H1 (cell line): ENCODE measurements at regions not wholly inside any gene's neighbourhood (a gene's known extent, or its start where the extent isn't known, plus 50 kb on each side); places are given as distances from the start of the nearest gene placed in this dataset.

Source experiments
- CTCF ChIA-PET: fragments of 300-600 bp; sonication (Branson Sonifier 250); formaldehyde crosslinking; loops from one replicate; lab custom pipeline; 2021; ENCODE audit not compliant: partially characterized antibody; lab: Charles Lee
- POLR2A ChIA-PET: fragments of 300-600 bp; sonication (Branson Sonifier 250); formaldehyde crosslinking; loops from one replicate; lab custom pipeline; 2021; ENCODE audit warnings: inconsistent platforms; ENCODE audit not compliant: partially characterized antibody; lab: Charles Lee
- DNase-seq, 2 experiments: peaks; one replicate each; pipeline versions ENCODE4 v3.0.0 to v3.0.0-alpha.2; 2010 to 2022; ENCODE audit warnings: low spot score in 2 of 2, low read depth in 1 of 2, mixed read lengths in 1 of 2
- FAIRE-seq: peaks from 2 replicates; lab custom pipeline; 2011; peaks lifted over from hg19 to GRCh38; lab: Jason Lieb, UNC
- H2AFZ ChIP-seq: 2 replicates; pipeline ENCODE4 v1.8.1; 2012; ENCODE audit warnings: low read length, inconsistent platforms
- H2AK5ac ChIP-seq: 2 replicates; pipeline ENCODE4 v1.6.1; 2013; ENCODE audit warnings: low read depth, low read length
- H2BK120ac ChIP-seq: replicated peaks from 2 replicates; pipeline ENCODE3; 2013; ENCODE audit warnings: low read depth, low read length, inconsistent platforms
- H2BK12ac ChIP-seq: 2 replicates; pipeline ENCODE4 v1.6.1; 2013; ENCODE audit warnings: low read depth, low read length
- H2BK15ac ChIP-seq: 2 replicates; pipeline ENCODE4 v1.6.1; 2013; ENCODE audit warnings: low read length
- H2BK20ac ChIP-seq: 2 replicates; pipeline ENCODE4 v1.6.1; 2013; ENCODE audit warnings: low read length
- H2BK5ac ChIP-seq: 2 replicates; pipeline ENCODE4 v1.6.1; 2013; ENCODE audit warnings: low read depth, low read length
- H3K14ac ChIP-seq: 2 replicates; pipeline ENCODE4 v1.6.1; 2013; ENCODE audit warnings: inconsistent platforms; ENCODE audit not compliant: insufficient read length
- H3K18ac ChIP-seq: 2 replicates; pipeline ENCODE4 v1.6.1; 2013; ENCODE audit warnings: low read length; ENCODE audit errors: extremely low read depth
- H3K23ac ChIP-seq: 2 replicates; pipeline ENCODE4 v1.6.1; 2013; ENCODE audit warnings: inconsistent platforms; ENCODE audit not compliant: insufficient read length
- H3K23me2 ChIP-seq: 2 replicates; pipeline ENCODE4 v1.6.1; 2013; ENCODE audit warnings: low read depth, low read length
- H3K27ac ChIP-seq: 2 replicates; pipeline ENCODE4 v1.6.1; 2011; ENCODE audit warnings: low read depth, low read length, inconsistent platforms
- H3K27me3 ChIP-seq, 4 experiments: replicated peaks in 1 of 4; 1 replicate in 1 of 4; 2 replicates in 3 of 4; pipeline versions ENCODE4 v1.6.1 to v1.8.1; 2011 to 2013; ENCODE audit warnings: low read length in 3 of 4, mild to moderate bottlenecking in 3 of 4, inconsistent platforms in 2 of 4, mixed read lengths in 2 of 4, moderate library complexity in 1 of 4; ENCODE audit not compliant: control insufficient read depth in 3 of 4, insufficient read depth in 3 of 4; ENCODE audit errors: extremely low read depth in 1 of 4
- H3K36me3 ChIP-seq, 4 experiments: 2 replicates each; pipeline versions ENCODE4 v1.6.1 to v1.8.1; 2011 to 2013; ENCODE audit warnings: mild to moderate bottlenecking in 4 of 4, low read length in 3 of 4, moderate library complexity in 2 of 4, control low read depth in 1 of 4, inconsistent platforms in 1 of 4; ENCODE audit not compliant: insufficient read depth in 4 of 4, control insufficient read depth in 2 of 4
- H3K4ac ChIP-seq: replicated peaks from 2 replicates; pipeline ENCODE3; 2013; ENCODE audit warnings: low read length, low read depth, mixed read lengths, inconsistent platforms; ENCODE audit not compliant: insufficient read length
- H3K4me1 ChIP-seq, 4 experiments: replicated peaks in 1 of 4; 1 replicate in 1 of 4; 2 replicates in 3 of 4; pipeline versions ENCODE4 v1.6.1 to v1.8.1; 2011 to 2013; ENCODE audit warnings: low read length in 3 of 4, inconsistent platforms in 2 of 4, mixed read lengths in 1 of 4; ENCODE audit not compliant: insufficient read depth in 4 of 4, control insufficient read depth in 3 of 4
- H3K4me2 ChIP-seq, 2 experiments: 2 replicates each; pipeline versions ENCODE4 v1.6.1 to v1.8.1; 2011 to 2013; ENCODE audit warnings: low read depth in 2 of 2, low read length in 2 of 2, control low read depth in 1 of 2, inconsistent platforms in 1 of 2, mild to moderate bottlenecking in 1 of 2; ENCODE audit not compliant: insufficient read depth in 1 of 2
- H3K4me3 ChIP-seq, 4 experiments: fragments of 200-600, 300-600 bp in 1 of 4; sonication (generic), shearing (Covaris generic), sonication (Bioruptor Twin) in 1 of 4; 2 replicates each; pipeline versions ENCODE4 v1.5.1 to v1.8.1; 2011 to 2016; ENCODE audit warnings: low read length in 4 of 4, low read depth in 3 of 4, control low read depth in 2 of 4, inconsistent platforms in 2 of 4, mild to moderate bottlenecking in 2 of 4, mixed read lengths in 1 of 4, moderate library complexity in 1 of 4; ENCODE audit not compliant: insufficient read depth in 2 of 4; ENCODE audit errors: extremely low read depth in 1 of 4
- H3K56ac ChIP-seq: replicated peaks from 2 replicates; pipeline ENCODE3; 2013; ENCODE audit warnings: low read depth, mild to moderate bottlenecking, mixed read lengths, low read length, inconsistent platforms; ENCODE audit not compliant: insufficient read length
- H3K79me1 ChIP-seq: 2 replicates; pipeline ENCODE4 v1.6.1; 2013; ENCODE audit warnings: low read depth, low read length, control low read depth
- H3K79me2 ChIP-seq, 2 experiments: 2 replicates each; pipeline versions ENCODE4 v1.6.1 to v1.8.1; 2012 to 2013; ENCODE audit warnings: low read length in 2 of 2, mild to moderate bottlenecking in 2 of 2, inconsistent platforms in 1 of 2; ENCODE audit not compliant: insufficient read depth in 2 of 2, control insufficient read depth in 1 of 2
- H3K9ac ChIP-seq, 4 experiments: replicated peaks in 1 of 4; 1 replicate in 1 of 4; 2 replicates in 3 of 4; pipeline versions ENCODE4 v1.6.1 to v1.8.1; 2011 to 2013; ENCODE audit warnings: low read depth in 3 of 4, low read length in 3 of 4, control low read depth in 2 of 4, mild to moderate bottlenecking in 2 of 4, moderate library complexity in 2 of 4, inconsistent platforms in 1 of 4; ENCODE audit errors: extremely low read depth in 1 of 4
- H3K9me3 ChIP-seq, 2 experiments: 2 replicates each; pipeline versions ENCODE4 v1.6.1 to v1.8.1; 2012 to 2013; ENCODE audit warnings: mild to moderate bottlenecking in 2 of 2, moderate library complexity in 2 of 2, control low read depth in 1 of 2, inconsistent platforms in 1 of 2, low read depth in 1 of 2, low read length in 1 of 2, mixed read lengths in 1 of 2; ENCODE audit not compliant: insufficient read depth in 2 of 2
- H4K20me1 ChIP-seq, 2 experiments: replicated peaks in 1 of 2; 2 replicates each; pipeline versions ENCODE3 to v1.8.1; 2011 to 2013; ENCODE audit warnings: inconsistent platforms in 2 of 2, low read length in 2 of 2, mild to moderate bottlenecking in 1 of 2; ENCODE audit not compliant: insufficient read depth in 2 of 2, control insufficient read depth in 1 of 2
- H4K5ac ChIP-seq: 2 replicates; pipeline ENCODE4 v1.6.1; 2013; ENCODE audit warnings: low read length, low read depth, mixed read lengths, inconsistent platforms; ENCODE audit not compliant: insufficient read length
- H4K8ac ChIP-seq: 2 replicates; pipeline ENCODE4 v1.8.0; 2013; ENCODE audit warnings: mild to moderate bottlenecking, moderate library complexity, low read length, inconsistent platforms; ENCODE audit not compliant: insufficient read depth; ENCODE audit errors: extremely low read depth
- H4K91ac ChIP-seq: replicated peaks from 2 replicates; pipeline ENCODE3; 2013; ENCODE audit warnings: low read length, mixed read lengths, inconsistent platforms; ENCODE audit not compliant: insufficient read length
- ATF3 ChIP-seq: IDR thresholded peaks from 2 replicates; pipeline ENCODE4 v1.6.1; 2011; ENCODE audit warnings: low read depth, mild to moderate bottlenecking, low read length; ENCODE audit not compliant: insufficient read depth
- CHD1 ChIP-seq: IDR thresholded peaks from 2 replicates; pipeline ENCODE4 v1.6.1; 2012; ENCODE audit warnings: low read depth, low read length, improper control_type of control experiment
- HDAC2 ChIP-seq, 2 experiments: fragments of 300-600 bp in 1 of 2; sonication (generic) in 1 of 2; IDR thresholded peaks; 2 replicates each; pipeline ENCODE4 v1.6.1; 2011 to 2012; ENCODE audit warnings: low read depth in 2 of 2, low read length in 2 of 2, mild to moderate bottlenecking in 2 of 2, moderate library complexity in 2 of 2, borderline replicate concordance in 1 of 2, inconsistent platforms in 1 of 2
- MAX ChIP-seq: IDR thresholded peaks from 2 replicates; pipeline ENCODE4 v1.6.1; 2012; ENCODE audit warnings: inconsistent platforms
- RAD21 ChIP-seq, 2 experiments: IDR thresholded peaks in 1 of 2; conservative IDR thresholded peaks in 1 of 2; 2 replicates each; pipeline ENCODE4 v1.6.1; 2011; ENCODE audit warnings: low read depth in 2 of 2, low read length in 2 of 2, improper control_type of control experiment in 1 of 2, inconsistent platforms in 1 of 2, mild to moderate bottlenecking in 1 of 2, moderate library complexity in 1 of 2
- RNF2 ChIP-seq: fragments of 200-900, 300-1000 bp; sonication (generic); IDR thresholded peaks from 2 replicates; pipeline ENCODE4 v1.7.1; 2016; ENCODE audit warnings: borderline replicate concordance, low read depth, mild to moderate bottlenecking, antibody characterized with exemption, low read length; ENCODE audit not compliant: poor library complexity, severe bottlenecking; ENCODE audit errors: missing control alignments
- SP2 ChIP-seq: IDR thresholded peaks from 2 replicates; pipeline ENCODE4 v1.6.1; 2012; ENCODE audit warnings: mild to moderate bottlenecking, low read length, inconsistent platforms
- TAF1 ChIP-seq: IDR thresholded peaks from 2 replicates; pipeline ENCODE4 v1.6.1; 2011; ENCODE audit warnings: mild to moderate bottlenecking, low read depth, low read length
- TAF7 ChIP-seq: optimal IDR thresholded peaks from 2 replicates; pipeline ENCODE3; 2011; ENCODE audit warnings: low read depth, mild to moderate bottlenecking, inconsistent platforms, low read length, moderate library complexity, borderline replicate concordance
- TBP ChIP-seq: IDR thresholded peaks from 2 replicates; pipeline ENCODE4 v1.6.1; 2011; ENCODE audit warnings: low read depth, low read length, improper control_type of control experiment
- WGBS, 2 experiments: shearing (Covaris generic) in 1 of 2; methylation state at CpG; one replicate each; pipeline versions ENCODE4 v1.1.6 to v1.1.7; 2013 to 2015; ENCODE audit warnings: low lambda C conversion rate in 2 of 2, mixed read lengths in 2 of 2, inconsistent platforms in 1 of 2, low coverage in 1 of 2, missing lambda C conversion rate in 1 of 2; ENCODE audit not compliant: insufficient replicate concordance in 2 of 2, insufficient coverage in 1 of 2, insufficient read length in 1 of 2; ENCODE audit errors: extremely low coverage in 1 of 2, missing lambda C conversion rate in 1 of 2; 5-methylcytosine and 5-hydroxymethylcytosine counted together

- no peak overlapping the region for H3K9ac ChIP-seq
- no peak for DNase-seq
- H2BK12ac ChIP-seq, result no peak overlapping the region
- no peaks in the 10 kb centered on the region for H3K36me3 ChIP-seq
- H3K4ac ChIP-seq, result no peak overlapping the region
- H3K27me3 ChIP-seq, result no peaks in the 10 kb centered on the region
- H4K8ac ChIP-seq, result no peak overlapping the region
- 100% methylated on average over 2 of the region's 2 CpGs; no CpG with 5 or more reads in 1 of the 2 experiments for WGBS, 2 experiments
- H2BK15ac ChIP-seq, result no peak overlapping the region
- ChIA-PET POLR2A (no interaction called here), CTCF (interaction anchor here (1.3 kb wide), 1 partner anchor 16 kb away, joined by 4 read pairs; no protein-coding TSS in a partner anchor)
- no peak overlapping the region for H2BK20ac ChIP-seq
- TF ChIP-seq ATF3 (no peak), TAF7 (no peak), TBP (no peak), CHD1 (no peak), TAF1 (no peak), RNF2 (no peak), HDAC2 (IDR thresholded peaks at IDR 0.05; ENCODE audit: borderline replicate concordance in 1 of 2, low read depth in 2 of 2, low read length in 2 of 2) (no peak), MAX (no peak), RAD21 (IDR thresholded peaks at IDR 0.05 in 1 of 2, conservative IDR thresholded peaks at IDR 0.05 in 1 of 2; ENCODE audit: low read depth in 2 of 2, low read length in 2 of 2) (no peak), SP2 (no peak)
- no peak overlapping the region for H3K23ac ChIP-seq
- no peak overlapping the region for H3K18ac ChIP-seq
- peaks cover 2 to 15% (median 7%) of the 10 kb centered on the region in 4 experiments; a peak in 6 of 7 replicates for H3K4me1 ChIP-seq
- no peaks in the 10 kb centered on the region for H4K20me1 ChIP-seq
- no peak overlapping the region for H3K56ac ChIP-seq
- H3K4me2 ChIP-seq, result no peak overlapping the region
- H3K9me3 ChIP-seq, result no peaks in the 10 kb centered on the region
- no peak overlapping the region for H2AFZ ChIP-seq
- no peaks in the 10 kb centered on the region for H3K79me1 ChIP-seq
- no peak overlapping the region for H4K91ac ChIP-seq
- FAIRE-seq, result no peak
- H3K4me3 ChIP-seq, result no peak overlapping the region
- H4K5ac ChIP-seq, result no peak overlapping the region
- H2BK5ac ChIP-seq, result no peak overlapping the region
- H3K14ac ChIP-seq, result no peak overlapping the region
- no peak overlapping the region for H2BK120ac ChIP-seq
- no peaks in the 10 kb centered on the region for H3K79me2 ChIP-seq
- H3K23me2 ChIP-seq, result no peaks in the 10 kb centered on the region
- H3K27ac ChIP-seq, result no peak overlapping the region
- H2AK5ac ChIP-seq, result no peak overlapping the region
These were observed 173.4 kb downstream of the PAWR start for GRCh38 chr12:79517363-79517762.
